Mesodermal cell (in vitro differentiated cells): ENCODE measurements at regions not wholly inside any gene's neighbourhood (a gene's known extent, or its start where the extent isn't known, plus 50 kb on each side); places are given as distances from the start of the nearest gene placed in this dataset.

Source experiments
- H3K27ac ChIP-seq: 2 replicates; pipeline ENCODE4 v1.7.0; 2013; ENCODE audit warnings: mild to moderate bottlenecking, low read depth, low read length, moderate library complexity; ENCODE audit not compliant: severe bottlenecking
- H3K36me3 ChIP-seq: 2 replicates; pipeline ENCODE4 v1.7.1; 2013; ENCODE audit warnings: mild to moderate bottlenecking, low read length, moderate library complexity; ENCODE audit not compliant: control insufficient read depth, insufficient read depth
- H3K4me1 ChIP-seq: one replicate; pipeline ENCODE4 v1.7.1; 2013; ENCODE audit warnings: mild to moderate bottlenecking, low read length; ENCODE audit not compliant: insufficient read depth, control insufficient read depth, poor library complexity, severe bottlenecking
- H3K4me3 ChIP-seq: 2 replicates; pipeline ENCODE4 v1.7.0; 2013; ENCODE audit warnings: low read length, control low read depth, mild to moderate bottlenecking; ENCODE audit not compliant: insufficient read depth, poor library complexity, severe bottlenecking; ENCODE audit errors: extremely low read depth
- H3K9me3 ChIP-seq: 2 replicates; pipeline ENCODE4 v1.7.1; 2013; ENCODE audit warnings: mild to moderate bottlenecking, low read length, moderate library complexity; ENCODE audit not compliant: control insufficient read depth
- WGBS, 2 experiments: methylation state at CpG; one replicate each; pipeline ENCODE4 v1.1.5; 2013; ENCODE audit warnings: missing lambda C conversion rate in 2 of 2; ENCODE audit not compliant: insufficient coverage in 2 of 2; 5-methylcytosine and 5-hydroxymethylcytosine counted together

- H3K4me3 ChIP-seq: no peak overlapping the region
- H3K27ac ChIP-seq: no peak overlapping the region
- H3K36me3 ChIP-seq: no peaks in the 10 kb centered on the region
- no CpG with 5 or more reads among the region's 1 CpG for WGBS, 2 experiments
- no peaks in the 10 kb centered on the region for H3K9me3 ChIP-seq
- no peaks in the 10 kb centered on the region for H3K4me1 ChIP-seq
Measured at GRCh38 chr13:73901324-73902068, 232.7 kb downstream of the KLF12 start.

GRCh38 chr13:73900591-73900990, 233.6 kb downstream of the KLF12 start:
- no peaks in the 10 kb centered on the region for H3K36me3 ChIP-seq
- WGBS, 2 experiments: 85% methylated on average over 2 of the region's 2 CpGs; no CpG with 5 or more reads in 1 of the 2 experiments
- no peaks in the 10 kb centered on the region for H3K9me3 ChIP-seq
- H3K27ac ChIP-seq: no peak overlapping the region
- H3K4me3 ChIP-seq: no peak overlapping the region
- H3K4me1 ChIP-seq: no peaks in the 10 kb centered on the region

DNA sequence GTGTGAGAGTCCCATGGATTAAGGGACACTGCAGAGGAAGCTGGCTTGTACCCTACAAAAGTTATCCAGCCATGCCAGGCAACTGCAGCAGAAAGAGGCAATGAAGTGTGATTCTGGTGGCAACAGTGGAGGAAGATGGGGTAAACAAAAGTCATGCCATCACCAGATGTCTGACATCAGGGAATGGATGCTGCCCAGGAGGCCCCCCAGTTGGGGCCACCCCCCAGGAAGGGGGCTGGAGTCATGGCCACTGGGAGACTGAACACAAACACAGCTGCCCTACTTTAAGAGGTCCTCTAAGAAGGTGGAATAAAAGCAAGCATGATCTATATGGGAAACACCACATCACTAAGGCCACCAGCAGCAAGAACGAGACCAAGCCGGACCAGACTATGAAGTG, 235.3 kb downstream of the KLF12 start:
- H3K27ac ChIP-seq: no peak overlapping the region
- no peaks in the 10 kb centered on the region for H3K36me3 ChIP-seq
- no peaks in the 10 kb centered on the region for H3K9me3 ChIP-seq
- no peak overlapping the region for H3K4me3 ChIP-seq
- WGBS, 2 experiments: no CpG with 5 or more reads among the region's 2 CpGs
- H3K4me1 ChIP-seq: no peaks in the 10 kb centered on the region

GRCh38 chr13:73898276-73898675, 235.9 kb downstream of the KLF12 start:
- Histone ChIP-seq H3K36me3 (no peaks in the 10 kb centered on the region), H3K4me3 (no peak overlapping the region), H3K9me3 (no peaks in the 10 kb centered on the region), H3K4me1 (no peaks in the 10 kb centered on the region), H3K27ac (no peak overlapping the region)
- WGBS, 2 experiments: no CpG with 5 or more reads among the region's 1 CpG

DNA sequence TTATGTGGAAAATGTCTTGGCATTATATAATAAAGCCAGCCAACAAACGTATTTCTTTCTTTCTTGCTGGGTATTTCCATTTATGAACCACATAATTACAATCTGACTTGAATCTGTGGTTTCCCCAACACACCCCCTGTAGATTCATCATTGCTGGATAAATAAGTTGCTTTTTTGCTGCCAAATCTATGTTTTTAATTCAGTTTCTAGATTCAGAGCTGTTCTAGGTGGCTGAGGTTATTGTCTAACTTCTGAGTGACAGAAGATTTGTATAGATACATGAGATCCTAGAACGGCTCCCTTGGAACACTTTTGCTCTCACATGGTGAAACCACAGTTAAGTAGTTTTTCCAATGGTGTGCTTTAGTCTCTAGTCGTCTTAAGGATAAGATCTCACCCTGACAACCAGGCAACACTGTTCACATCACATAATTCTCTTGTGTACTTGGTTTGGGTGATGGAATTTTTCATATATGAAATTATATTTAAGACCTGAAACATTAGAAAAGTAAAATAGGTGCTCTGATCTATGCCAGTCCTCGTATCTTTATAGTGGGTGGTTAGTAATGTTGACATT, 239.1 kb downstream of the KLF12 start:
- WGBS, 2 experiments: 74 to 80% methylated on average over 1 to 2 of the region's 4 CpGs
- Histone ChIP-seq H3K27ac (no peak overlapping the region), H3K4me3 (no peak overlapping the region), H3K9me3 (no peaks in the 10 kb centered on the region), H3K4me1 (no peaks in the 10 kb centered on the region), H3K36me3 (no peaks in the 10 kb centered on the region)

- no peak overlapping the region for H3K27ac ChIP-seq
- H3K4me1 ChIP-seq: no peaks in the 10 kb centered on the region
- no peaks in the 10 kb centered on the region for H3K36me3 ChIP-seq
- no peaks in the 10 kb centered on the region for H3K9me3 ChIP-seq
- no peak overlapping the region for H3K4me3 ChIP-seq
- WGBS, 2 experiments: 83 to 86% methylated on average over 2 to 3 of the region's 5 CpGs
Measured at GRCh38 chr13:73893833-73894232, 240.4 kb downstream of the KLF12 start.

- no peak overlapping the region for H3K4me3 ChIP-seq
- no peaks in the 10 kb centered on the region for H3K9me3 ChIP-seq
- H3K4me1 ChIP-seq: no peaks in the 10 kb centered on the region
- WGBS, 2 experiments: no CpG with 5 or more reads among the region's 1 CpG
- no peak overlapping the region for H3K27ac ChIP-seq
- H3K36me3 ChIP-seq: no peaks in the 10 kb centered on the region
Measured at GRCh38 chr13:73891805-73892204, 242.4 kb downstream of the KLF12 start.

- 78 to 95% methylated on average over 2 to 4 of the region's 5 CpGs for WGBS, 2 experiments
- H3K27ac ChIP-seq: no peak overlapping the region
- no peak overlapping the region for H3K4me3 ChIP-seq
- no peaks in the 10 kb centered on the region for H3K9me3 ChIP-seq
- H3K4me1 ChIP-seq: peaks cover 3% of the 10 kb centered on the region
- no peaks in the 10 kb centered on the region for H3K36me3 ChIP-seq
Measured at GRCh38 chr13:73883162-73883561, 251.0 kb downstream of the KLF12 start.

DNA sequence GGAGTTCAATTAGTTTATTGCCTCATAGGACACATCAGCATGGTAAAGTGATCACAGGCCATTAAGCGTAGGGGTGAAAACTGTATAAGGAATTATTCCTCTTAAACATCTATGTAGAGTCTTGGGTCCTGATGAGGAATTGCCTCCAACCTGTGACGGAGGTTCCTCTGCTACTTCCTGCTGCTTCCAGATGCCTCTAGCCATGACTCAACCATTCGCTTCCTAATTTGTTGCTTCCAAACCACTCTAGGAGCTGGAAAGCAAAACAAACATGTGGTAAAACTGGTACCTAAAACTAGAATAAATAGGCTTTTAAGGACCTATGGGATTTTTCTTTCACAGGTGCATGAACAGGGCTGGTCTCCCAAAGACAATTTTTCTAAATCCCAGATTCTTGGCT, 253.8 kb downstream of the KLF12 start:
- peaks cover 3% of the 10 kb centered on the region for H3K4me1 ChIP-seq

DNA sequence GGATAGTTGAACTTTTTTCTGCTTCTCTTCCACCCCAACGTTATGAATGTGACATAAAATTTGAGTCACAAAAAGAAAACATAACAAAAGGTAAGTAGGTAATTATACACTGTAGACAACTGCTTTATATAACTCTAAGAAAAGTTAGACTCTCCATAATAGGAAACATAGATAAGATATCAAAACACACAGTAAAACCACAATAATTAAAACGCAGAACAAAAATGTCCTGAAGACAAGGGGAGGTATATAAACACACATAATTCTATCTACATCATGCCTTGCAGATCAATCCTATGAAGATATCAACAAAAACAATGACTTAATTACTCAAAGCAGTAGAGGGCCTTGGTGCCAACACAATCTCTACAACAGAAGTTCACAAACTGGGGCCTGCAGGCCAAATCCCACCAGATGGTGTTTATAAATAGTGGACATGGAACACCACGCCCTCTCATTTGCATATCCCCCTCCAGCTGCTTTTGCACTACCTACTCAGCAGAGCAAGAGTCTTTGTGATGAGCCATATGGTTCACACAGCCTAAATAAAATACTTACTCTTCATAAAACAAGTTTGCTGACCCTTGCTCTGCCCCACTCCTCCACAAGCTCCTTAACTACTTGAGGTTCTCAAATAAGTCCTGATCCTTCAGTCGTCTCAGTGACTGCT, 254.7 kb downstream of the KLF12 start:
- no peaks in the 10 kb centered on the region for H3K9me3 ChIP-seq
- no peaks in the 10 kb centered on the region for H3K36me3 ChIP-seq
- 86 to 100% methylated on average over 2 of the region's 4 CpGs for WGBS, 2 experiments
- peaks cover 3% of the 10 kb centered on the region for H3K4me1 ChIP-seq
- H3K27ac ChIP-seq: no peak overlapping the region
- H3K4me3 ChIP-seq: no peak overlapping the region

More for the DNA sequence above, 253.8 kb downstream of the KLF12 start:
- WGBS, 2 experiments: 83% methylated on average over 1 of the region's 3 CpGs; no CpG with 5 or more reads in 1 of the 2 experiments
- H3K9me3 ChIP-seq: no peaks in the 10 kb centered on the region
- H3K27ac ChIP-seq: no peak overlapping the region
- no peaks in the 10 kb centered on the region for H3K36me3 ChIP-seq
- H3K4me3 ChIP-seq: no peak overlapping the region

DNA sequence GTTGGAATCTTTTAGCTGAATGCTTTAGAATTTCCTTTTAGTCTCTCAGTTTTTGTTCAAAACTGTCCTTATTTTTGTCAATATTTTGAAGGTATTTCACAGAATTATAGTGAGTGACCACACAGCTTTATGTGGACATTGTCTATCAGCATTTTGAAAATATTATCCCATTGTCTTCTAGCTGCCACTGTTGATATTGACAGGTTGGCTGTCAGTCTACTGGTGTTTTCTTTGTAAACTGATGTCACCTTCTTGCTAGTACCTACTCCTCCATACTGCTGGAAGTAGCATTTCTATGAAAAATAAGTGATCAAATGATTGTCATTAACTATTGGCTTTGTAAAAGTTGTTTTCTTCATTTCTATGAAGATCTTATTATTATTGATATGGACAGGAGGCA, 256.8 kb downstream of the KLF12 start:
- Histone ChIP-seq H3K36me3 (no peaks in the 10 kb centered on the region), H3K4me3 (no peak overlapping the region), H3K27ac (no peak overlapping the region), H3K9me3 (no peaks in the 10 kb centered on the region), H3K4me1 (peaks cover 3% of the 10 kb centered on the region)
